Fibroblast of lung (primary cell): ENCODE measurements at regions not wholly inside any gene's neighbourhood (a gene's known extent, or its start where the extent isn't known, plus 50 kb on each side); places are given as distances from the start of the nearest gene placed in this dataset.

Source experiments
- DNase-seq, 2 donors: peaks; one replicate each; pipeline versions ENCODE4 v3.0.0 to v3.0.0-alpha.2; 2010; ENCODE audit warnings: low read depth in 2 of 2
- H2AFZ ChIP-seq: 2 replicates; pipeline ENCODE4 v1.5.1; 2012; ENCODE audit warnings: low read length, control low read depth, inconsistent platforms
- H3K27ac ChIP-seq: 2 replicates; pipeline ENCODE4 v1.5.1; 2011; ENCODE audit warnings: low read length, control low read depth; ENCODE audit not compliant: insufficient read depth
- H3K27me3 ChIP-seq: 2 replicates; pipeline ENCODE4 v1.5.1; 2011; ENCODE audit warnings: mild to moderate bottlenecking, low read length; ENCODE audit not compliant: control insufficient read depth, insufficient read depth
- H3K36me3 ChIP-seq: 2 replicates; pipeline ENCODE4 v1.5.1; 2011; ENCODE audit warnings: low read length; ENCODE audit not compliant: control insufficient read depth, insufficient read depth
- H3K4me1 ChIP-seq: 2 replicates; pipeline ENCODE4 v1.5.1; 2011; ENCODE audit warnings: low read length; ENCODE audit not compliant: control insufficient read depth, insufficient read depth; ENCODE audit errors: extremely low read depth
- H3K4me2 ChIP-seq: 2 replicates; pipeline ENCODE4 v1.5.1; 2011; ENCODE audit warnings: low read length, control low read depth; ENCODE audit not compliant: insufficient read depth; ENCODE audit errors: extremely low read depth
- H3K4me3 ChIP-seq, 4 experiments: fragments of 200-600 bp in 1 of 4; sonication (generic) in 1 of 4; replicated peaks in 1 of 4; 2 replicates each; pipeline ENCODE4 v1.5.1; 2011 to 2016; ENCODE audit warnings: low read length in 4 of 4, low read depth in 3 of 4, mild to moderate bottlenecking in 3 of 4, control low read depth in 2 of 4, inconsistent platforms in 1 of 4, mixed read lengths in 1 of 4; ENCODE audit not compliant: insufficient read depth in 1 of 4; ENCODE audit errors: control extremely low read depth in 1 of 4
- H3K79me2 ChIP-seq: 2 replicates; pipeline ENCODE4 v1.5.1; 2012; ENCODE audit warnings: mild to moderate bottlenecking, low read length, inconsistent platforms; ENCODE audit not compliant: control insufficient read depth, insufficient read depth
- H3K9ac ChIP-seq: 2 replicates; pipeline ENCODE4 v1.5.1; 2011; ENCODE audit warnings: mild to moderate bottlenecking, low read length, control low read depth; ENCODE audit not compliant: insufficient read depth
- H3K9me3 ChIP-seq: 2 replicates; pipeline ENCODE4 v1.5.1; 2012; ENCODE audit warnings: low read depth, low read length; ENCODE audit not compliant: control insufficient read depth, insufficient read depth
- H4K20me1 ChIP-seq: 2 replicates; pipeline ENCODE4 v1.5.1; 2011; ENCODE audit warnings: low read length; ENCODE audit not compliant: control insufficient read depth, insufficient read depth; ENCODE audit errors: extremely low read depth
- CTCF ChIP-seq, 2 donors: IDR thresholded peaks in 1 of 2; conservative IDR thresholded peaks in 1 of 2; 1 replicate in 1 of 2; 2 replicates in 1 of 2; pipeline ENCODE4 v1.5.1; 2011 to 2012; ENCODE audit warnings: low read length in 2 of 2, control low read depth in 1 of 2, inconsistent platforms in 1 of 2, low read depth in 1 of 2, mild to moderate bottlenecking in 1 of 2
- EZH2 ChIP-seq: IDR thresholded peaks from 2 replicates; pipeline ENCODE4 v1.5.1; 2012; ENCODE audit warnings: low read length, control low read depth, mild to moderate bottlenecking; ENCODE audit errors: missing control alignments

- H3K27me3 ChIP-seq: no peaks in the 10 kb centered on the region
- H3K4me2 ChIP-seq: no peak overlapping the region
- DNase-seq: no peak
- no peaks in the 10 kb centered on the region for H3K9me3 ChIP-seq
- H2AFZ ChIP-seq: no peak overlapping the region
- no peaks in the 10 kb centered on the region for H3K36me3 ChIP-seq
- no peaks in the 10 kb centered on the region for H3K79me2 ChIP-seq
- TF ChIP-seq EZH2 (no peak), CTCF (conservative IDR thresholded peaks at IDR 0.05 in 1 of 2, IDR thresholded peaks at IDR 0.05 in 1 of 2; ENCODE audit: low read depth in 1 of 2, low read length in 2 of 2) (no peak)
- no peak overlapping the region for H3K9ac ChIP-seq
- no peak overlapping the region for H3K27ac ChIP-seq
- no peaks in the 10 kb centered on the region for H4K20me1 ChIP-seq
- H3K4me3 ChIP-seq: no peak overlapping the region
- no peaks in the 10 kb centered on the region for H3K4me1 ChIP-seq
These were observed 74.8 kb upstream of the SALL1 start for GRCh38 chr16:51225878-51226277.

GRCh38 chr16:51224317-51224716 lies 73.2 kb upstream of the SALL1 start:
- no peaks in the 10 kb centered on the region for H3K27me3 ChIP-seq
- no peaks in the 10 kb centered on the region for H3K79me2 ChIP-seq
- no peak overlapping the region for H2AFZ ChIP-seq
- H4K20me1 ChIP-seq: no peaks in the 10 kb centered on the region
- H3K27ac ChIP-seq: no peak overlapping the region
- no peak for TF ChIP-seq EZH2
- H3K36me3 ChIP-seq: no peaks in the 10 kb centered on the region
- H3K9me3 ChIP-seq: no peaks in the 10 kb centered on the region
- no peak overlapping the region for H3K4me3 ChIP-seq
- no peak overlapping the region for H3K4me2 ChIP-seq
- no peak for DNase-seq
- no peaks in the 10 kb centered on the region for H3K4me1 ChIP-seq
- H3K9ac ChIP-seq: no peak overlapping the region

- Histone ChIP-seq H3K79me2 (no peaks in the 10 kb centered on the region), H3K4me1 (no peaks in the 10 kb centered on the region), H3K36me3 (no peaks in the 10 kb centered on the region), H3K4me2 (no peak overlapping the region), H2AFZ (no peak overlapping the region), H3K4me3 (no peak overlapping the region), H3K27me3 (no peaks in the 10 kb centered on the region), H4K20me1 (no peaks in the 10 kb centered on the region), H3K9ac (no peak overlapping the region), H3K9me3 (no peaks in the 10 kb centered on the region), H3K27ac (no peak overlapping the region)
- DNase-seq: no peak
- TF ChIP-seq CTCF (conservative IDR thresholded peaks at IDR 0.05 in 1 of 2, IDR thresholded peaks at IDR 0.05 in 1 of 2; ENCODE audit: low read depth in 1 of 2, low read length in 2 of 2) (no peak), EZH2 (no peak)
These were observed 70.9 kb upstream of the SALL1 start for GRCh38 chr16:51222016-51222415.
